ENCODE measurements at regions not wholly inside any gene's neighbourhood (a gene's known extent, or its start where the extent isn't known, plus 50 kb on each side); places are given as distances from the start of the nearest gene placed in this dataset.

GRCh38 chr18:43919551-43919950 is 642.3 kb upstream of the SYT4 start:
- Mint-ChIP-seq H3K4me1 (peaks cover 23% of the 10 kb centered on the region), H3K36me3 (no peaks in the 10 kb centered on the region), H3K9me3 (no peaks in the 10 kb centered on the region), H3K27ac (no peak overlapping the region), H3K27me3 (ENCODE audit: low read depth) (no peaks in the 10 kb centered on the region), H3K4me3 (no peak overlapping the region)
- no peak for DNase-seq (ENCODE audit: low spot score)
- ChIA-PET CTCF (no interaction called here), POLR2A (no interaction called here)
- no peak for TF ChIP-seq ZNF138 (CRISPR knock-in tag; conservative IDR thresholded peaks at IDR 0.05)
- no peak for TF ChIP-seq NFATC4 (CRISPR knock-in tag; IDR thresholded peaks at IDR 0.05)
- no peak for TF ChIP-seq ZBTB21 (CRISPR knock-in tag; IDR thresholded peaks at IDR 0.05; ENCODE audit: borderline replicate concordance)
- no peak for TF ChIP-seq ZNF281 (CRISPR knock-in tag; IDR thresholded peaks at IDR 0.05)
- TF ChIP-seq MLX (CRISPR knock-in tag; IDR thresholded peaks at IDR 0.05), result no peak
- no peak for TF ChIP-seq ZBTB43 (CRISPR knock-in tag; IDR thresholded peaks at IDR 0.05)
- TF ChIP-seq STAT6 (CRISPR knock-in tag; conservative IDR thresholded peaks at IDR 0.05; ENCODE audit: low read depth), result no peak
- no peak for TF ChIP-seq MYBL2 (CRISPR knock-in tag; IDR thresholded peaks at IDR 0.05)
- ATAC-seq, result no peak

GRCh38 chr18:43931439-43931838 is 654.1 kb upstream of the SYT4 start:
- Mint-ChIP-seq H3K36me3 (no peaks in the 10 kb centered on the region), H3K27me3 (ENCODE audit: low read depth) (no peaks in the 10 kb centered on the region), H3K9me3 (no peaks in the 10 kb centered on the region), H3K4me1 (peaks cover 6% of the 10 kb centered on the region; the same call in 1 of the 2 replicates), H3K27ac (no peak overlapping the region), H3K4me3 (no peak overlapping the region)
- ChIA-PET POLR2A (no interaction called here), CTCF (no interaction called here)
- DNase-seq (ENCODE audit: low spot score), result no peak
- ATAC-seq, result no peak
- TF ChIP-seq JUN (CRISPR knock-in tag; IDR thresholded peaks at IDR 0.05) (no peak), CREM (CRISPR knock-in tag; IDR thresholded peaks at IDR 0.05) (no peak), ZNF416 (CRISPR knock-in tag; IDR thresholded peaks at IDR 0.05) (no peak), ERG (CRISPR knock-in tag; IDR thresholded peaks at IDR 0.05) (no peak), ZNF317 (CRISPR knock-in tag; IDR thresholded peaks at IDR 0.05; ENCODE audit: borderline replicate concordance, low read depth) (no peak), NR3C1 (CRISPR knock-in tag; conservative IDR thresholded peaks at IDR 0.05; ENCODE audit: low read depth) (no peak), SOX15 (CRISPR knock-in tag; IDR thresholded peaks at IDR 0.05) (no peak), MYBL2 (CRISPR knock-in tag; IDR thresholded peaks at IDR 0.05) (no peak)
